Lower leg skin (tissue), 3 donors: ENCODE measurements at regions not wholly inside any gene's neighbourhood (a gene's known extent, or its start where the extent isn't known, plus 50 kb on each side); places are given as distances from the start of the nearest gene placed in this dataset.

ENCODE experiments used
- POLR2A ChIP-seq, 2 donors: fragments of 450-650 bp; IDR thresholded peaks; one replicate each; pipeline ENCODE4 v1.6.1; 2016 to 2017; ENCODE audit warnings: antibody characterized with exemption in 2 of 2, mild to moderate bottlenecking in 1 of 2, moderate library complexity in 1 of 2
- TF ChIP-seq, protein P1 (sequence below), 3 donors: fragments of 450-650 bp; IDR thresholded peaks; one replicate each; pipeline ENCODE4 v1.5.1; 2016; ENCODE audit warnings: antibody characterized with exemption in 3 of 3, mild to moderate bottlenecking in 3 of 3, moderate library complexity in 2 of 3

DNA sequence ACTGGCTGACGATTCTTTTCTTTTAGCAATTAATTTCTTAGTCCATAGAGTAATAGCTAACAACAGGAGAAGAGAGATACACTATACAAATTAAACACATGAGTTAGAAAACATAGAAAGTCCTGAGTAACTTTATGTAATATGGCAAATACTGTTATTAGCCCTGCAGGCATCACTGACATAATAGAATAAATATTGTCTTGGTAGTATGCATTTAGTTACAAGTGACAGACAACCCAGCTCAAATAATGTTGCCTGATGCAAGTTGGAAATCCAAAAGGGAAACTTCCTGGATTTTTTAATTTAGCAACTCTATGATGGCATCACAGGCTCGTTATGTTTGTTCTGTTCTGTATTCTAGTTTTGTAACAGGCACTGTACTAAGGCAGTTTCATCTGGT lies 95.1 kb downstream of the DKK1 start:
- no peak for TF ChIP-seq POLR2A (IDR thresholded peaks at IDR 0.05)
- TF ChIP-seq, protein P1, sequence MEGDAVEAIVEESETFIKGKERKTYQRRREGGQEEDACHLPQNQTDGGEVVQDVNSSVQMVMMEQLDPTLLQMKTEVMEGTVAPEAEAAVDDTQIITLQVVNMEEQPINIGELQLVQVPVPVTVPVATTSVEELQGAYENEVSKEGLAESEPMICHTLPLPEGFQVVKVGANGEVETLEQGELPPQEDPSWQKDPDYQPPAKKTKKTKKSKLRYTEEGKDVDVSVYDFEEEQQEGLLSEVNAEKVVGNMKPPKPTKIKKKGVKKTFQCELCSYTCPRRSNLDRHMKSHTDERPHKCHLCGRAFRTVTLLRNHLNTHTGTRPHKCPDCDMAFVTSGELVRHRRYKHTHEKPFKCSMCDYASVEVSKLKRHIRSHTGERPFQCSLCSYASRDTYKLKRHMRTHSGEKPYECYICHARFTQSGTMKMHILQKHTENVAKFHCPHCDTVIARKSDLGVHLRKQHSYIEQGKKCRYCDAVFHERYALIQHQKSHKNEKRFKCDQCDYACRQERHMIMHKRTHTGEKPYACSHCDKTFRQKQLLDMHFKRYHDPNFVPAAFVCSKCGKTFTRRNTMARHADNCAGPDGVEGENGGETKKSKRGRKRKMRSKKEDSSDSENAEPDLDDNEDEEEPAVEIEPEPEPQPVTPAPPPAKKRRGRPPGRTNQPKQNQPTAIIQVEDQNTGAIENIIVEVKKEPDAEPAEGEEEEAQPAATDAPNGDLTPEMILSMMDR (IDR thresholded peaks at IDR 0.05) = no peak
